T-helper 2 cell (primary cell): ENCODE measurements at regions not wholly inside any gene's neighbourhood (a gene's known extent, or its start where the extent isn't known, plus 50 kb on each side); places are given as distances from the start of the nearest gene placed in this dataset.
A peak's percentile ranks its signal among the peaks of the same experiment; 100 is the strongest.

ENCODE experiments used
- DNase-seq, 5 experiments: peaks; one replicate each; pipeline versions ENCODE4 v3.0.0 to v3.0.0-alpha.2; 2012 to 2022

- DNase-seq, result no peak
Measured at GRCh38 chr11:115939731-115940421, 435.7 kb upstream of the CADM1 start.

- no peak for DNase-seq
Measured at GRCh38 chr11:115939104-115939730, 435.0 kb upstream of the CADM1 start.

GRCh38 chr11:115933564-115933963 is 429.3 kb upstream of the CADM1 start:
- DNase-seq, result no peak

DNA sequence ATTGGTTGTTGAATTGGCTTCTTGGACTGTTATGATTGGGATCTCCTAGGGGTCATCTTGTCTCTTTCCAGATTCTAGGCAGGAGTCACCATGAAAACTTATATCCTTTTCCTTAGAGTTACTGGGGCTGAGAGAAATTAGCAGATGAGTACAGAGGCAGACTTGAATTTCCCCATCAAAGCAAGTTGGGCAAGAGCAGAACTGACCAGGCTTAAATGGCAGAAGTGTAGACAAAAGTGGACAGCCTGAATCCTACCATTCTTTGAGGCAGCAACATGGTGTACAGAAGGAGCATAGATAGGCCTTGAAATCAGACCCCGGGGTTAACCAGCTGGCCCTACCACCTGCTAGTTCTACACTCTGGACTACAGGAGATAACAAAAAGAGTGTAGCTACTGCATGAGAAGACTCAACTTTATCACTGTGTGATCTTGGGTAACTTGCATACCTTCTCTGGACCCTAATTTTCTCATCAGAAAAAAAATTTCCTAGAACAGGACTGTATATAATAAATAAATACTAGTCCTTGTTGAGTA is 427.4 kb upstream of the CADM1 start:
- DNase-seq, result no peak

- DNase-seq, result no peak
Measured at GRCh38 chr11:115930886-115931547, 426.8 kb upstream of the CADM1 start.

DNA sequence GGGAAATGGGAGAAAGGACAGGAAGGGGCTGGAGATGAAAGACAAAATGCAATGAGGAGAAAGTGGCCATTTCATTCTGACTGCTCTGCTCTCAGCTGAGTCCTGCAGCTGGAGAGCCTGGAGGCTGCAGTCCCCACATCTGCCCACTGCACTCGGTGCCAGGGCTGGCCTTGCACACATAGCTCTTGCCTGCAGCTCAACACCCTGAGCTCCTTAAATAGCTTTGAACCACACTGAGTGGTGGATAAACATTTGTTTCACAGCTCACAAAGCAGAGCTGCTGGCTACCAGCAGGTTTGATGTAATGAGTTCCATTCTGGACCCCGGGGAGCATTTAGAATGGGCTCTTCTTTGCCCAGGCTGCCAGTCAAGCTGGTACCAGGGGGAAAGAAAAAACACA is 426.1 kb upstream of the CADM1 start:
- DNase-seq, result no peak

DNA sequence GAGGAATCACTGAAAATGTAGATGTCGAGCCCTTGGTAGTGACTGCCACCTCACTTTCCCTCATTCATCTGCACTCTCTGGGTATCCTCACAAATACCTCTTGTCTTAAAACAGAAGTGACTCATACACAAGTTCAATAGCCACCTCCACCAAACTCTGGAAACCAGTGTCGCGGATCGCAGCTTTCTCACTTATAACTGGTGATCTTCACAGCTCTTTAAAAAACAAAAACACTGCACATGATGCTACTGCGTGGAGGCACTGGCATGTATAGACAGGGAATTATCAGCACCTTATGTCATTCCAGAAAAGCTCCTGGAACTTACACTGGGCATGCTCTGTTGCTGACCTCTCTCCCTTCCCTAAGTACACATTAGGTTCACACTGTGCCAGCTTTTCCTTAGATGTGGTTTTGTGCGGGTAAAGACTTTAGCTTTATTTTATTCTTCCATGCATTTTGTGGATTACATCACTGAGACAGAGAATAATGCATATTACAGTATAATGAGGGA is 425.5 kb upstream of the CADM1 start:
- peak in 1 of 5 experiments; percentile 30 for DNase-seq

GRCh38 chr11:115928811-115929210 is 424.6 kb upstream of the CADM1 start:
- no peak for DNase-seq

- no peak for DNase-seq
Measured at GRCh38 chr11:115927823-115928329, 423.7 kb upstream of the CADM1 start.

GRCh38 chr11:115926601-115927000 is 422.4 kb upstream of the CADM1 start:
- DNase-seq, result no peak

- DNase-seq, result no peak
Measured at GRCh38 chr11:115926138-115926537, 421.9 kb upstream of the CADM1 start.

- no peak for DNase-seq
Measured at GRCh38 chr11:115925568-115926090, 421.4 kb upstream of the CADM1 start.

- peak in 1 of 5 experiments; percentile 90 for DNase-seq
Measured at GRCh38 chr11:115924744-115925567, 420.7 kb upstream of the CADM1 start.

DNA sequence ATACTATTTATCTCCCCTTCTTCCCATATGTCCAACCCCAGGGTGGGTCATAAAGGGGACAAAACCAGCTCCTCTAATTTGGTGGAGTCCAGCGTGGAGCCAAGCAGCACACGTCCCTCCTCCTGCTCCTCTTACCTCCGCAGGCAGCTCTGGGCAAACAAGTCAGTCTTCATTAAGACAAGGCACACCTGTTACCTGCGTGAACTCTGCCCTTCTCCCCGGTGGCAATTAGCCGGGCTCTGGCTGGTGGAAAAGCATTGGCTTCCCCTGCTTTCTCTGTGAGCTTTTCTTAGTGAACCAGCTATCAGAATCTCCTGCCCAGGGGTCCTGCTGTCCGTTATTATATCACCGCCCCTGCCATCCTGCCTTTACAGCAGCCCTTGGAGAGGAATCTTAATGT is 418.7 kb upstream of the CADM1 start:
- no peak for DNase-seq

DNA sequence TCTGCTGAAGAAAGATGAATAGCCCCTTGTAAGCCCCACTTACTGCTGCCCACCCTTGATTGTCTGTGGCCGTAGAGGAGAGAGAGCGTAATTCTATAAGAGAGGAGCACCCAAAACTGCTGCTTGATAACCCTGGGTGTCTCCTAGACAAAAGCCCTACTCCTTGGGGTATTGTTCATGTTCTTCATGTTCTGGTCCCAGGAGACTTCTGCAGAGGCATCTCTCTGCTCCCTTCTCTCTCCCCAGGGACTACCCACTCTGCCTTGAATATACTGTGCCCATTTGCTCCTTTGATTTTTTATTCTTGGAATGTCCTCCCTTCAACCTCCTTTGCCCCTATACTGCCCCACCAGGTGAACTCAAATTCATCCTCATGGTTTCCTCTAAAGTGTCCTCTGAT is 417.8 kb upstream of the CADM1 start:
- DNase-seq, result no peak

GRCh38 chr11:115921540-115921939 is 417.3 kb upstream of the CADM1 start:
- DNase-seq, result no peak

- DNase-seq, result no peak
Measured at GRCh38 chr11:115920841-115921480, 416.7 kb upstream of the CADM1 start.

- DNase-seq, result no peak
Measured at GRCh38 chr11:115920092-115920461, 415.9 kb upstream of the CADM1 start.

- peak in 1 of 5 experiments; percentile 80 for DNase-seq
Measured at GRCh38 chr11:115919341-115920091, 415.3 kb upstream of the CADM1 start.

- no peak for DNase-seq
Measured at GRCh38 chr11:115918576-115918975, 414.4 kb upstream of the CADM1 start.

DNA sequence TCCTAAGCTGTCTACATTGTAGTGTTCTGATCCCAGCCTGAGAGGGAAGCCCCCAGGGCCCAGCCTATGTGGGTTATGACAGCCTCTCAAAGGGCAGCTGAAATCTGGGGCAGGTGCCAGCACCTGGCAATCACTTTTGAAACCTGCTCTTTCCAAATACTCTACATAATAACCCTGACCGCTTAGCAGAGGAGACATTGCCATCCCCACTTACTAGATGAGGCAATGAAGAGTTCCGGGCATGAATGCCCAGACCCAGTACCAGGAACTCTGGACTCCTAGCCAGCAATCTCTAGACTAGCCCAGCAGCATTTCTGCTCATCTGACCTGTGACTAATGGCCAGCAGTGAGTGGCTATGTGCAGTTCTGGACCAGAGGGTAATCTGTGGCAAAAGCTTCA is 412.4 kb upstream of the CADM1 start:
- DNase-seq, result no peak
